ENCODE measurements at regions not wholly inside any gene's neighbourhood (a gene's known extent, or its start where the extent isn't known, plus 50 kb on each side); places are given as distances from the start of the nearest gene placed in this dataset.

DNA sequence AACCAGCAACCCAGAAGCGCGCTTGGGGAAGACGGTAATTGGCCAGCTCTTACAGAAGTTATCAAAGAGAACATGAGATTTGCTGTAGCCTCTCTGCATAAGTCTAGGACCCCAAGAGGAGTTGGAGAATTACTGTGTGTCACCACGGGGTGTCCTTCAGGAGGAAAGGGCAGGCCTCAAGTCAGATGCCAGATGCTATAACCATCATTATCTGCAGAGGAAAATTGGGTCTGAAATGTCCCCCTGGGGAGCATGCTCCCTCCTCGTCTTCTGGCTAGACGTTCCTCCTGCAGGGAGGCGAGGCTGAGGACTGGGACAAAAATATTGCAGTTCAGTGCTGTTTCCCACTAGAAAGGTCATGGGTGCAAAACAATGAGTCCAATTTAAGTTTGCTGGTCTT is 380.5 kb upstream of the CFAP20DC start:
- H3K27me3 ChIP-seq (ENCODE audit: control insufficient read depth in 4 of 4, insufficient read depth in 4 of 4, low read length in 3 of 4): peaks cover 0 to 19% (median 0%) of the 10 kb centered on the region in 4 donors
- no peak overlapping the region for H3K4me3 ChIP-seq (ENCODE audit: low read depth in 1 of 3, low read length in 3 of 3)
- H3K27ac ChIP-seq (ENCODE audit: low read depth in 1 of 2, low read length in 2 of 2): no peak overlapping the region
- H3K9ac ChIP-seq (ENCODE audit: low read depth in 1 of 2, low read length in 2 of 2): no peak overlapping the region
- no peaks in the 10 kb centered on the region for H3K9me3 ChIP-seq (ENCODE audit: control insufficient read depth in 4 of 4, low read length in 3 of 4)
- TF ChIP-seq, protein P1, sequence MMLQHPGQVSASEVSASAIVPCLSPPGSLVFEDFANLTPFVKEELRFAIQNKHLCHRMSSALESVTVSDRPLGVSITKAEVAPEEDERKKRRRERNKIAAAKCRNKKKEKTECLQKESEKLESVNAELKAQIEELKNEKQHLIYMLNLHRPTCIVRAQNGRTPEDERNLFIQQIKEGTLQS (IDR thresholded peaks at IDR 0.05): no peak
- TF ChIP-seq, protein P2, sequence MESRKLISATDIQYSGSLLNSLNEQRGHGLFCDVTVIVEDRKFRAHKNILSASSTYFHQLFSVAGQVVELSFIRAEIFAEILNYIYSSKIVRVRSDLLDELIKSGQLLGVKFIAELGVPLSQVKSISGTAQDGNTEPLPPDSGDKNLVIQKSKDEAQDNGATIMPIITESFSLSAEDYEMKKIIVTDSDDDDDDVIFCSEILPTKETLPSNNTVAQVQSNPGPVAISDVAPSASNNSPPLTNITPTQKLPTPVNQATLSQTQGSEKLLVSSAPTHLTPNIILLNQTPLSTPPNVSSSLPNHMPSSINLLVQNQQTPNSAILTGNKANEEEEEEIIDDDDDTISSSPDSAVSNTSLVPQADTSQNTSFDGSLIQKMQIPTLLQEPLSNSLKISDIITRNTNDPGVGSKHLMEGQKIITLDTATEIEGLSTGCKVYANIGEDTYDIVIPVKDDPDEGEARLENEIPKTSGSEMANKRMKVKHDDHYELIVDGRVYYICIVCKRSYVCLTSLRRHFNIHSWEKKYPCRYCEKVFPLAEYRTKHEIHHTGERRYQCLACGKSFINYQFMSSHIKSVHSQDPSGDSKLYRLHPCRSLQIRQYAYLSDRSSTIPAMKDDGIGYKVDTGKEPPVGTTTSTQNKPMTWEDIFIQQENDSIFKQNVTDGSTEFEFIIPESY (IDR thresholded peaks at IDR 0.05): no peak
- TF ChIP-seq FOXA1 (IDR thresholded peaks at IDR 0.05) (no peak), GABPA (IDR thresholded peaks at IDR 0.05 in 1 of 2, conservative IDR thresholded peaks at IDR 0.05 in 1 of 2) (no peak), CTCF (IDR thresholded peaks at IDR 0.05; ENCODE audit: low read depth, low read length, missing input control) (no peak), FOXA2 (IDR thresholded peaks at IDR 0.05) (no peak), YY1 (IDR thresholded peaks at IDR 0.05) (no peak)
- TF ChIP-seq, protein P3, sequence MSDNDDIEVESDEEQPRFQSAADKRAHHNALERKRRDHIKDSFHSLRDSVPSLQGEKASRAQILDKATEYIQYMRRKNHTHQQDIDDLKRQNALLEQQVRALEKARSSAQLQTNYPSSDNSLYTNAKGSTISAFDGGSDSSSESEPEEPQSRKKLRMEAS (IDR thresholded peaks at IDR 0.05): no peak
- DNase-seq (ENCODE audit: low spot score): no peak
- 78% methylated on average over 7 of the region's 7 CpGs for WGBS
- no peaks in the 10 kb centered on the region for H3K4me1 ChIP-seq (ENCODE audit: control insufficient read depth in 4 of 4, insufficient read depth in 4 of 4, low read length in 3 of 4)
- H3K36me3 ChIP-seq (ENCODE audit: control insufficient read depth in 4 of 4, insufficient read depth in 3 of 4, low read depth in 1 of 4, low read length in 3 of 4): no peaks in the 10 kb centered on the region

- Histone ChIP-seq H3K36me3 (ENCODE audit: control insufficient read depth in 4 of 4, insufficient read depth in 3 of 4, low read depth in 1 of 4, low read length in 3 of 4) (no peaks in the 10 kb centered on the region), H3K27me3 (ENCODE audit: control insufficient read depth in 4 of 4, insufficient read depth in 4 of 4, low read length in 3 of 4) (peaks cover 0 to 18% (median 0%) of the 10 kb centered on the region in 4 donors), H3K4me1 (ENCODE audit: control insufficient read depth in 4 of 4, insufficient read depth in 4 of 4, low read length in 3 of 4) (no peaks in the 10 kb centered on the region), H3K27ac (ENCODE audit: low read depth in 1 of 2, low read length in 2 of 2) (no peak overlapping the region), H3K9ac (ENCODE audit: low read depth in 1 of 2, low read length in 2 of 2) (no peak overlapping the region), H3K9me3 (ENCODE audit: control insufficient read depth in 4 of 4, low read length in 3 of 4) (no peaks in the 10 kb centered on the region), H3K4me3 (ENCODE audit: low read depth in 1 of 3, low read length in 3 of 3) (no peak overlapping the region)
- no peak for DNase-seq (ENCODE audit: low spot score)
- no peak for TF ChIP-seq JUND (IDR thresholded peaks at IDR 0.05)
- no peak for TF ChIP-seq EGR1 (IDR thresholded peaks at IDR 0.05; ENCODE audit: low read depth in 2 of 2)
- TF ChIP-seq, protein P4, sequence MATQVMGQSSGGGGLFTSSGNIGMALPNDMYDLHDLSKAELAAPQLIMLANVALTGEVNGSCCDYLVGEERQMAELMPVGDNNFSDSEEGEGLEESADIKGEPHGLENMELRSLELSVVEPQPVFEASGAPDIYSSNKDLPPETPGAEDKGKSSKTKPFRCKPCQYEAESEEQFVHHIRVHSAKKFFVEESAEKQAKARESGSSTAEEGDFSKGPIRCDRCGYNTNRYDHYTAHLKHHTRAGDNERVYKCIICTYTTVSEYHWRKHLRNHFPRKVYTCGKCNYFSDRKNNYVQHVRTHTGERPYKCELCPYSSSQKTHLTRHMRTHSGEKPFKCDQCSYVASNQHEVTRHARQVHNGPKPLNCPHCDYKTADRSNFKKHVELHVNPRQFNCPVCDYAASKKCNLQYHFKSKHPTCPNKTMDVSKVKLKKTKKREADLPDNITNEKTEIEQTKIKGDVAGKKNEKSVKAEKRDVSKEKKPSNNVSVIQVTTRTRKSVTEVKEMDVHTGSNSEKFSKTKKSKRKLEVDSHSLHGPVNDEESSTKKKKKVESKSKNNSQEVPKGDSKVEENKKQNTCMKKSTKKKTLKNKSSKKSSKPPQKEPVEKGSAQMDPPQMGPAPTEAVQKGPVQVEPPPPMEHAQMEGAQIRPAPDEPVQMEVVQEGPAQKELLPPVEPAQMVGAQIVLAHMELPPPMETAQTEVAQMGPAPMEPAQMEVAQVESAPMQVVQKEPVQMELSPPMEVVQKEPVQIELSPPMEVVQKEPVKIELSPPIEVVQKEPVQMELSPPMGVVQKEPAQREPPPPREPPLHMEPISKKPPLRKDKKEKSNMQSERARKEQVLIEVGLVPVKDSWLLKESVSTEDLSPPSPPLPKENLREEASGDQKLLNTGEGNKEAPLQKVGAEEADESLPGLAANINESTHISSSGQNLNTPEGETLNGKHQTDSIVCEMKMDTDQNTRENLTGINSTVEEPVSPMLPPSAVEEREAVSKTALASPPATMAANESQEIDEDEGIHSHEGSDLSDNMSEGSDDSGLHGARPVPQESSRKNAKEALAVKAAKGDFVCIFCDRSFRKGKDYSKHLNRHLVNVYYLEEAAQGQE (IDR thresholded peaks at IDR 0.05): no peak
- no peak for TF ChIP-seq GABPA (IDR thresholded peaks at IDR 0.05 in 1 of 2, conservative IDR thresholded peaks at IDR 0.05 in 1 of 2)
- TF ChIP-seq, protein P2 (IDR thresholded peaks at IDR 0.05): no peak
- TF ChIP-seq SP1 (IDR thresholded peaks at IDR 0.05): no peak
- no peak for TF ChIP-seq TAF1 (conservative IDR thresholded peaks at IDR 0.05)
- TF ChIP-seq RXRA (IDR thresholded peaks at IDR 0.05): no peak
- TF ChIP-seq NR2F2 (IDR thresholded peaks at IDR 0.05): no peak
- TF ChIP-seq FOXA1 (IDR thresholded peaks at IDR 0.05): no peak
- TF ChIP-seq, protein P3 (IDR thresholded peaks at IDR 0.05): no peak
- TF ChIP-seq YY1 (IDR thresholded peaks at IDR 0.05): no peak
- TF ChIP-seq, protein P1 (IDR thresholded peaks at IDR 0.05): no peak
- 79% methylated on average over 2 of the region's 2 CpGs for WGBS
Observed at GRCh38 chr3:59429198-59429597, 379.4 kb upstream of the CFAP20DC start.
